GM12878 (cell line): ENCODE measurements at regions not wholly inside any gene's neighbourhood (a gene's known extent, or its start where the extent isn't known, plus 50 kb on each side); places are given as distances from the start of the nearest gene placed in this dataset.

Source experiments
- ATAC-seq: fragments of 200-7000 bp; cut with Tn5 transposase; 3 replicates; pipeline ENCODE4 v1.9.1; 2020; ENCODE audit warnings: mild to moderate bottlenecking, moderate library complexity
- BruUV-seq: library from RNA; stranded (reverse); fragments of 400-500 nt; replicated peaks from 2 replicates; lab custom pipeline; 2021; lab: Mats Ljungman, UMichigan
- CTCF ChIA-PET: fragments of 300-600 bp; sonication (Branson Sonifier 250); formaldehyde crosslinking; extraction: SDS; loops from one replicate; lab custom pipeline; 2021; ENCODE audit warnings: inconsistent platforms; lab: Yijun Ruan, JAX
- POLR2A ChIA-PET: fragments of 350-600 bp; formaldehyde crosslinking; extraction: SDS; loops from one replicate; lab custom pipeline; 2021; ENCODE audit warnings: inconsistent platforms; lab: Charles Lee
- RAD21 ChIA-PET: fragments of 300-600 bp; sonication (Branson Sonifier 250); formaldehyde crosslinking; loops from one replicate; lab custom pipeline; 2023; ENCODE audit warnings: antibody characterized with exemption; ENCODE audit not compliant: unreplicated experiment; lab: Charles Lee
- SMC1A ChIA-PET: fragments of 300-600 bp; sonication (Branson Sonifier 250); formaldehyde crosslinking; loops from one replicate; lab custom pipeline; 2023; ENCODE audit not compliant: unreplicated experiment, uncharacterized antibody; lab: Charles Lee
- DNase-seq: peaks from one replicate; pipeline ENCODE4 v3.0.0-alpha.2; 2011; ENCODE audit warnings: low read depth, low spot score
- FAIRE-seq: peaks from 3 replicates; lab custom pipeline; 2011; peaks lifted over from hg19 to GRCh38; lab: Jason Lieb, UNC
- H2AFZ ChIP-seq: 2 replicates; pipeline ENCODE4 v1.6.0; 2011; ENCODE audit warnings: low read depth, low read length, control low read depth; ENCODE audit not compliant: control insufficient read depth
- H3K27ac ChIP-seq: 2 replicates; pipeline ENCODE4 v1.5.1; 2011; ENCODE audit warnings: control low read depth; ENCODE audit not compliant: control insufficient read depth, insufficient read depth
- H3K27me3 ChIP-seq, 2 experiments: replicated peaks in 1 of 2; 2 replicates each; pipeline versions ENCODE4 v1.6.0 to v1.6.1; 2011; ENCODE audit warnings: low read length in 1 of 2; ENCODE audit not compliant: control insufficient read depth in 2 of 2, insufficient read depth in 2 of 2
- H3K36me3 ChIP-seq, 2 experiments: 2 replicates each; pipeline ENCODE4 v1.5.1; 2011; ENCODE audit warnings: low read length in 1 of 2; ENCODE audit not compliant: control insufficient read depth in 2 of 2, insufficient read depth in 2 of 2
- H3K4me1 ChIP-seq: 2 replicates; pipeline ENCODE4 v1.6.1; 2011; ENCODE audit warnings: mild to moderate bottlenecking, low read length, moderate library complexity, mixed read lengths; ENCODE audit not compliant: control insufficient read depth, insufficient read depth
- H3K4me2 ChIP-seq: 2 replicates; pipeline ENCODE4 v1.6.0; 2011; ENCODE audit warnings: control low read depth; ENCODE audit not compliant: control insufficient read depth, insufficient read depth
- H3K4me3 ChIP-seq: fragments of 200-600 bp; sonication (generic); 2 replicates; pipeline ENCODE4 v1.5.1; 2016
- H3K79me2 ChIP-seq: 2 replicates; pipeline ENCODE4 v1.6.0; 2011; ENCODE audit warnings: low read length; ENCODE audit not compliant: control insufficient read depth, insufficient read depth
- H3K9ac ChIP-seq: 2 replicates; pipeline ENCODE4 v1.8.0; 2011; ENCODE audit warnings: low read length, control low read depth, mixed read lengths; ENCODE audit not compliant: control insufficient read depth, insufficient read depth
- H3K9me3 ChIP-seq: replicated peaks from 3 replicates; pipeline ENCODE4 v1.5.1; 2011; ENCODE audit warnings: mild to moderate bottlenecking, low read length; ENCODE audit not compliant: control insufficient read depth, insufficient read depth
- H4K20me1 ChIP-seq: 2 replicates; pipeline ENCODE4 v1.6.0; 2011; ENCODE audit not compliant: control insufficient read depth, insufficient read depth
- ATF7 ChIP-seq: fragments of 450-650 bp; IDR thresholded peaks from 2 replicates; pipeline ENCODE4 v1.6.1; 2016; ENCODE audit warnings: low read depth, mild to moderate bottlenecking
- BCL3 ChIP-seq: IDR thresholded peaks from 2 replicates; pipeline ENCODE4 v1.6.1; 2011; ENCODE audit warnings: borderline replicate concordance, low read depth, mild to moderate bottlenecking, moderate library complexity, low read length; ENCODE audit not compliant: insufficient read depth, poor library complexity, severe bottlenecking
- BHLHE40 ChIP-seq, 2 experiments: fragments of 450-650 bp in 1 of 2; IDR thresholded peaks; 2 replicates each; pipeline ENCODE4 v1.6.1; 2011 to 2017; ENCODE audit warnings: low read depth in 2 of 2, borderline replicate concordance in 1 of 2, improper control_type of control experiment in 1 of 2, low read length in 1 of 2, mild to moderate bottlenecking in 1 of 2
- GABPA ChIP-seq: IDR thresholded peaks from 2 replicates; pipeline ENCODE4 v1.6.1; 2014; ENCODE audit warnings: antibody characterized with exemption, low read depth, mild to moderate bottlenecking, inconsistent platforms
- HCFC1 ChIP-seq: fragments of 150-350 bp; IDR thresholded peaks from 2 replicates; pipeline ENCODE4 v1.6.1; 2014; ENCODE audit warnings: low read length
- KDM1A ChIP-seq: fragments of 200-600 bp; sonication (generic); IDR thresholded peaks from 2 replicates; pipeline ENCODE4 v1.6.1; 2016; ENCODE audit warnings: borderline replicate concordance
- PAX8 ChIP-seq: fragments of 450-650 bp; IDR thresholded peaks from 2 replicates; pipeline ENCODE4 v1.6.1; 2017; ENCODE audit warnings: mild to moderate bottlenecking, moderate library complexity
- PKNOX1 ChIP-seq: fragments of 450-650 bp; IDR thresholded peaks from 2 replicates; pipeline ENCODE4 v1.6.1; 2016; ENCODE audit warnings: mild to moderate bottlenecking
- RBBP5 ChIP-seq: fragments of 200-600 bp; sonication (generic); conservative IDR thresholded peaks from 2 replicates; pipeline ENCODE4 v1.6.1; 2016
- WGBS: methylation state at CpG from one replicate; pipeline ENCODE4 v1.1.6; 2016; ENCODE audit warnings: low lambda C conversion rate; ENCODE audit not compliant: insufficient replicate concordance, insufficient coverage; ENCODE audit errors: missing lambda C conversion rate; 5-methylcytosine and 5-hydroxymethylcytosine counted together
- in situ Hi-C: fragments of 300-500 bp; cut with MboI; formaldehyde crosslinking; loops from 9 replicates; pipeline ENCODE4 v1.14.3; 2018; ENCODE audit warnings: mixed read lengths
- intact Hi-C: fragments of 100-400 bp; cut with micrococcal nuclease; formaldehyde crosslinking; loops from one replicate; pipeline ENCODE4 v1.14.2; 2022; ENCODE audit not compliant: unreplicated experiment
- TF ChIP-seq, protein P1 (sequence below): fragments of 450-650 bp; IDR thresholded peaks from 2 replicates; pipeline ENCODE4 v1.6.1; 2017; ENCODE audit warnings: mild to moderate bottlenecking, moderate library complexity
- TF ChIP-seq, protein P2 (sequence below): fragments of 450-650 bp; IDR thresholded peaks from 2 replicates; pipeline ENCODE4 v1.6.1; 2017; ENCODE audit warnings: antibody characterized with exemption, mild to moderate bottlenecking, moderate library complexity
- TF ChIP-seq, protein P3 (sequence below): IDR thresholded peaks from 2 replicates; pipeline ENCODE4 v1.6.1; 2011; ENCODE audit warnings: low read depth, low read length, improper control_type of control experiment, borderline replicate concordance
- TF ChIP-seq, protein P4 (sequence below): IDR thresholded peaks from 2 replicates; pipeline ENCODE4 v1.6.1; 2012; ENCODE audit warnings: low read depth, low read length, improper control_type of control experiment

DNA sequence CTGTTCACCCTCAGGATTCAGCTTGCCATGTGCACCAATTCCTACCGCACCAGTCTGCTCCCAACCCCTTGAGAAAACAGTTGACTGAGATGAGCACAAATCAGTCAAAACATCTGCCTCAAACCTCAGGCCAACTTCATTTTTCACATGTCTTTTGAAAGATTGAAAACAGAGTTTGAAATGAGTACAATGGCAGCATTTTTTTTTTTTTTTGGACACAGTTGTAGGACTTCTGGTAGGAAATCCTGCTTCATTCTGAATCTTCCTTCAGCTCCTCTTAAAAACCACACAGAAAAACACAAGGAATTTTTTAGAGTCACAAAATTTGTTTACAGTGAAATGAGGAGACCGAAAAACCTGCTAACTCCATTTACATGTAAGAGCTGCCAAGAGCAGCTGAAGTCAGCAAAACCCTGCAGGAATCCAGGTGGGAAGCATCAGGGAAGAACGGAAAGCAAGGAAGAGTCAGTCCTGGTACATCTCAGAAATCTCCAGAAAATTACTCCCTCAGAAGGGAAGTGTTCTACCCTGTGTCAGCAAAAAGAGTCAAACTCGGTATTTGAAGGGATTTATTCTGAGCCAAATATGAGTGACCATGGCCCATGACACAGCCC, 100.3 kb upstream of the TMTC1 start:
- RAD21 ChIA-PET = interaction anchor here (1.3 kb wide), 1 partner anchor 331 kb away, joined by 3 read pairs; no protein-coding TSS in a partner anchor
- Histone ChIP-seq H3K4me1 (no peaks in the 10 kb centered on the region), H3K79me2 (no peaks in the 10 kb centered on the region), H3K9ac (no peak overlapping the region), H3K36me3 (no peaks in the 10 kb centered on the region), H3K9me3 (no peaks in the 10 kb centered on the region; the same call in 2 of the 3 replicates), H2AFZ (no peak overlapping the region), H3K4me2 (no peak overlapping the region), H3K27me3 (no peaks in the 10 kb centered on the region), H4K20me1 (no peaks in the 10 kb centered on the region), H3K4me3 (no peak overlapping the region), H3K27ac (no peak overlapping the region)
- CTCF ChIA-PET = interaction anchor here (0.6 to 0.8 kb wide), 2 partner anchors 103 to 498 kb away, joined by 3 to 4 read pairs; no protein-coding TSS in a partner anchor
- SMC1A ChIA-PET = interaction anchor here (0.9 to 1.7 kb wide), 3 partner anchors 9 to 333 kb away, joined by 3 to 6 read pairs (median 3); no protein-coding TSS in a partner anchor
- no peak for FAIRE-seq
- no peak for DNase-seq
- intact Hi-C loops (no loop called here), in situ Hi-C loops (no loop called here)
- 18% methylated on average over 4 of the region's 4 CpGs for WGBS
- BruUV-seq = no TSS peak
- no peak for ATAC-seq
- POLR2A ChIA-PET = no interaction called here
- TF ChIP-seq PAX8 = no peak
- no peak for TF ChIP-seq PKNOX1
- no peak for TF ChIP-seq BCL3
- TF ChIP-seq, protein P1, sequence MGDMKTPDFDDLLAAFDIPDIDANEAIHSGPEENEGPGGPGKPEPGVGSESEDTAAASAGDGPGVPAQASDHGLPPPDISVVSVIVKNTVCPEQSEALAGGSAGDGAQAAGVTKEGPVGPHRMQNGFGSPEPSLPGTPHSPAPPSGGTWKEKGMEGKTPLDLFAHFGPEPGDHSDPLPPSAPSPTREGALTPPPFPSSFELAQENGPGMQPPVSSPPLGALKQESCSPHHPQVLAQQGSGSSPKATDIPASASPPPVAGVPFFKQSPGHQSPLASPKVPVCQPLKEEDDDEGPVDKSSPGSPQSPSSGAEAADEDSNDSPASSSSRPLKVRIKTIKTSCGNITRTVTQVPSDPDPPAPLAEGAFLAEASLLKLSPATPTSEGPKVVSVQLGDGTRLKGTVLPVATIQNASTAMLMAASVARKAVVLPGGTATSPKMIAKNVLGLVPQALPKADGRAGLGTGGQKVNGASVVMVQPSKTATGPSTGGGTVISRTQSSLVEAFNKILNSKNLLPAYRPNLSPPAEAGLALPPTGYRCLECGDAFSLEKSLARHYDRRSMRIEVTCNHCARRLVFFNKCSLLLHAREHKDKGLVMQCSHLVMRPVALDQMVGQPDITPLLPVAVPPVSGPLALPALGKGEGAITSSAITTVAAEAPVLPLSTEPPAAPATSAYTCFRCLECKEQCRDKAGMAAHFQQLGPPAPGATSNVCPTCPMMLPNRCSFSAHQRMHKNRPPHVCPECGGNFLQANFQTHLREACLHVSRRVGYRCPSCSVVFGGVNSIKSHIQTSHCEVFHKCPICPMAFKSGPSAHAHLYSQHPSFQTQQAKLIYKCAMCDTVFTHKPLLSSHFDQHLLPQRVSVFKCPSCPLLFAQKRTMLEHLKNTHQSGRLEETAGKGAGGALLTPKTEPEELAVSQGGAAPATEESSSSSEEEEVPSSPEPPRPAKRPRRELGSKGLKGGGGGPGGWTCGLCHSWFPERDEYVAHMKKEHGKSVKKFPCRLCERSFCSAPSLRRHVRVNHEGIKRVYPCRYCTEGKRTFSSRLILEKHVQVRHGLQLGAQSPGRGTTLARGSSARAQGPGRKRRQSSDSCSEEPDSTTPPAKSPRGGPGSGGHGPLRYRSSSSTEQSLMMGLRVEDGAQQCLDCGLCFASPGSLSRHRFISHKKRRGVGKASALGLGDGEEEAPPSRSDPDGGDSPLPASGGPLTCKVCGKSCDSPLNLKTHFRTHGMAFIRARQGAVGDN = no peak
- no peak for TF ChIP-seq GABPA
- TF ChIP-seq, protein P2, sequence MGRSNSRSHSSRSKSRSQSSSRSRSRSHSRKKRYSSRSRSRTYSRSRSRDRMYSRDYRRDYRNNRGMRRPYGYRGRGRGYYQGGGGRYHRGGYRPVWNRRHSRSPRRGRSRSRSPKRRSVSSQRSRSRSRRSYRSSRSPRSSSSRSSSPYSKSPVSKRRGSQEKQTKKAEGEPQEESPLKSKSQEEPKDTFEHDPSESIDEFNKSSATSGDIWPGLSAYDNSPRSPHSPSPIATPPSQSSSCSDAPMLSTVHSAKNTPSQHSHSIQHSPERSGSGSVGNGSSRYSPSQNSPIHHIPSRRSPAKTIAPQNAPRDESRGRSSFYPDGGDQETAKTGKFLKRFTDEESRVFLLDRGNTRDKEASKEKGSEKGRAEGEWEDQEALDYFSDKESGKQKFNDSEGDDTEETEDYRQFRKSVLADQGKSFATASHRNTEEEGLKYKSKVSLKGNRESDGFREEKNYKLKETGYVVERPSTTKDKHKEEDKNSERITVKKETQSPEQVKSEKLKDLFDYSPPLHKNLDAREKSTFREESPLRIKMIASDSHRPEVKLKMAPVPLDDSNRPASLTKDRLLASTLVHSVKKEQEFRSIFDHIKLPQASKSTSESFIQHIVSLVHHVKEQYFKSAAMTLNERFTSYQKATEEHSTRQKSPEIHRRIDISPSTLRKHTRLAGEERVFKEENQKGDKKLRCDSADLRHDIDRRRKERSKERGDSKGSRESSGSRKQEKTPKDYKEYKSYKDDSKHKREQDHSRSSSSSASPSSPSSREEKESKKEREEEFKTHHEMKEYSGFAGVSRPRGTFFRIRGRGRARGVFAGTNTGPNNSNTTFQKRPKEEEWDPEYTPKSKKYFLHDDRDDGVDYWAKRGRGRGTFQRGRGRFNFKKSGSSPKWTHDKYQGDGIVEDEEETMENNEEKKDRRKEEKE = no peak
- no peak for TF ChIP-seq ATF7
- TF ChIP-seq KDM1A = no peak
- no peak for TF ChIP-seq BHLHE40 (IDR thresholded peaks at IDR 0.05; ENCODE audit: borderline replicate concordance in 1 of 2, low read depth in 2 of 2, low read length in 1 of 2)
- TF ChIP-seq, protein P3, sequence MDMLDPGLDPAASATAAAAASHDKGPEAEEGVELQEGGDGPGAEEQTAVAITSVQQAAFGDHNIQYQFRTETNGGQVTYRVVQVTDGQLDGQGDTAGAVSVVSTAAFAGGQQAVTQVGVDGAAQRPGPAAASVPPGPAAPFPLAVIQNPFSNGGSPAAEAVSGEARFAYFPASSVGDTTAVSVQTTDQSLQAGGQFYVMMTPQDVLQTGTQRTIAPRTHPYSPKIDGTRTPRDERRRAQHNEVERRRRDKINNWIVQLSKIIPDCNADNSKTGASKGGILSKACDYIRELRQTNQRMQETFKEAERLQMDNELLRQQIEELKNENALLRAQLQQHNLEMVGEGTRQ = no peak
- no peak for TF ChIP-seq HCFC1
- TF ChIP-seq, protein P4, sequence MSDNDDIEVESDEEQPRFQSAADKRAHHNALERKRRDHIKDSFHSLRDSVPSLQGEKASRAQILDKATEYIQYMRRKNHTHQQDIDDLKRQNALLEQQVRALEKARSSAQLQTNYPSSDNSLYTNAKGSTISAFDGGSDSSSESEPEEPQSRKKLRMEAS = no peak
- TF ChIP-seq RBBP5 = no peak
